ENCODE measurements at regions not wholly inside any gene's neighbourhood (a gene's known extent, or its start where the extent isn't known, plus 50 kb on each side); places are given as distances from the start of the nearest gene placed in this dataset.

GRCh38 chr17:79513820-79514535, 96.9 kb downstream of the RBFOX3 start:
- TF ChIP-seq CTCF (IDR thresholded peaks at IDR 0.05), result no peak
- no peak for TF ChIP-seq EP300 (IDR thresholded peaks at IDR 0.05)

Data from tibial nerve (tissue), 4 donors.